ENCODE measurements at regions not wholly inside any gene's neighbourhood (a gene's known extent, or its start where the extent isn't known, plus 50 kb on each side); places are given as distances from the start of the nearest gene placed in this dataset.

DNA sequence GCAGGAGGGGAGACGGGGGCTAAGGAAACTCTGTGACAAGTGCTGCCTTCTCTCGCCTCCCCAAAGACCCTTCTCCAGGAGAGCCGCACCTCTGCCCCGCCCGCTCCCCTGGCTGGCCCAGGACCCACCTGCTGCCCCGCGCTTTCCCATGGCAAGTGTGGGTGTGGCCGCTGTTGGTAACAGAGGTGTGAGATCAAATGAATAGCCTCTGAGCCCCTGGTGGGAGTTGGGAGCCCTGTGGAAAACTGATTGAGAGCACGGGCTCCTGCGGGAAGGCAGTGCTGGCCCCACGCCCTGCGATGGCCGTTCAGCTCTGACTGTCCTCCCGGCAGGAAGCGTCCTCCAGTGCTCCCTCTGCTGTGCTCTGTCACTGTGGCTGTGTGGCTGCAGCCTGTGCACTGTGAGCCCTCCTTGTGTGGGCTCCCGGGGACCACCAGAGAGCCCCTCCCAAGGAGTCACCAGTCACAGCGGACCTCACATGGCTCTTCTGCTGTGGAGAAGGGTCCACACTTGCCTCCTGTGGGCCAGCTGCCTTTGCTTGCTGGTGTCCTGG lies 1275.9 kb downstream of the BRD1 start:
- no peaks in the 10 kb centered on the region for H3K27me3 ChIP-seq (ENCODE audit: insufficient read depth, poor library complexity, severe bottlenecking)
- H3K27ac ChIP-seq (replicated peaks): no peak overlapping the region
- DNase-seq (ENCODE audit: low read depth in 1 of 2, low spot score in 1 of 2): no peak
- H3K4me3 ChIP-seq (replicated peaks; ENCODE audit: insufficient read depth, low read length): no peak overlapping the region
- TF ChIP-seq, protein P1, sequence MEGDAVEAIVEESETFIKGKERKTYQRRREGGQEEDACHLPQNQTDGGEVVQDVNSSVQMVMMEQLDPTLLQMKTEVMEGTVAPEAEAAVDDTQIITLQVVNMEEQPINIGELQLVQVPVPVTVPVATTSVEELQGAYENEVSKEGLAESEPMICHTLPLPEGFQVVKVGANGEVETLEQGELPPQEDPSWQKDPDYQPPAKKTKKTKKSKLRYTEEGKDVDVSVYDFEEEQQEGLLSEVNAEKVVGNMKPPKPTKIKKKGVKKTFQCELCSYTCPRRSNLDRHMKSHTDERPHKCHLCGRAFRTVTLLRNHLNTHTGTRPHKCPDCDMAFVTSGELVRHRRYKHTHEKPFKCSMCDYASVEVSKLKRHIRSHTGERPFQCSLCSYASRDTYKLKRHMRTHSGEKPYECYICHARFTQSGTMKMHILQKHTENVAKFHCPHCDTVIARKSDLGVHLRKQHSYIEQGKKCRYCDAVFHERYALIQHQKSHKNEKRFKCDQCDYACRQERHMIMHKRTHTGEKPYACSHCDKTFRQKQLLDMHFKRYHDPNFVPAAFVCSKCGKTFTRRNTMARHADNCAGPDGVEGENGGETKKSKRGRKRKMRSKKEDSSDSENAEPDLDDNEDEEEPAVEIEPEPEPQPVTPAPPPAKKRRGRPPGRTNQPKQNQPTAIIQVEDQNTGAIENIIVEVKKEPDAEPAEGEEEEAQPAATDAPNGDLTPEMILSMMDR (IDR thresholded peaks at IDR 0.05; ENCODE audit: insufficient read depth, low read length): no peak
- TF ChIP-seq POLR2AphosphoS5 (IDR thresholded peaks at IDR 0.05; ENCODE audit: low read depth) (no peak), SPI1 (IDR thresholded peaks at IDR 0.05; ENCODE audit: borderline replicate concordance, low read depth) (no peak), GABPA (IDR thresholded peaks at IDR 0.05; ENCODE audit: low read depth) (no peak)
- TF ChIP-seq, protein P2, sequence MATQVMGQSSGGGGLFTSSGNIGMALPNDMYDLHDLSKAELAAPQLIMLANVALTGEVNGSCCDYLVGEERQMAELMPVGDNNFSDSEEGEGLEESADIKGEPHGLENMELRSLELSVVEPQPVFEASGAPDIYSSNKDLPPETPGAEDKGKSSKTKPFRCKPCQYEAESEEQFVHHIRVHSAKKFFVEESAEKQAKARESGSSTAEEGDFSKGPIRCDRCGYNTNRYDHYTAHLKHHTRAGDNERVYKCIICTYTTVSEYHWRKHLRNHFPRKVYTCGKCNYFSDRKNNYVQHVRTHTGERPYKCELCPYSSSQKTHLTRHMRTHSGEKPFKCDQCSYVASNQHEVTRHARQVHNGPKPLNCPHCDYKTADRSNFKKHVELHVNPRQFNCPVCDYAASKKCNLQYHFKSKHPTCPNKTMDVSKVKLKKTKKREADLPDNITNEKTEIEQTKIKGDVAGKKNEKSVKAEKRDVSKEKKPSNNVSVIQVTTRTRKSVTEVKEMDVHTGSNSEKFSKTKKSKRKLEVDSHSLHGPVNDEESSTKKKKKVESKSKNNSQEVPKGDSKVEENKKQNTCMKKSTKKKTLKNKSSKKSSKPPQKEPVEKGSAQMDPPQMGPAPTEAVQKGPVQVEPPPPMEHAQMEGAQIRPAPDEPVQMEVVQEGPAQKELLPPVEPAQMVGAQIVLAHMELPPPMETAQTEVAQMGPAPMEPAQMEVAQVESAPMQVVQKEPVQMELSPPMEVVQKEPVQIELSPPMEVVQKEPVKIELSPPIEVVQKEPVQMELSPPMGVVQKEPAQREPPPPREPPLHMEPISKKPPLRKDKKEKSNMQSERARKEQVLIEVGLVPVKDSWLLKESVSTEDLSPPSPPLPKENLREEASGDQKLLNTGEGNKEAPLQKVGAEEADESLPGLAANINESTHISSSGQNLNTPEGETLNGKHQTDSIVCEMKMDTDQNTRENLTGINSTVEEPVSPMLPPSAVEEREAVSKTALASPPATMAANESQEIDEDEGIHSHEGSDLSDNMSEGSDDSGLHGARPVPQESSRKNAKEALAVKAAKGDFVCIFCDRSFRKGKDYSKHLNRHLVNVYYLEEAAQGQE (IDR thresholded peaks at IDR 0.05; ENCODE audit: insufficient replicate concordance, low read depth): no peak

DNA sequence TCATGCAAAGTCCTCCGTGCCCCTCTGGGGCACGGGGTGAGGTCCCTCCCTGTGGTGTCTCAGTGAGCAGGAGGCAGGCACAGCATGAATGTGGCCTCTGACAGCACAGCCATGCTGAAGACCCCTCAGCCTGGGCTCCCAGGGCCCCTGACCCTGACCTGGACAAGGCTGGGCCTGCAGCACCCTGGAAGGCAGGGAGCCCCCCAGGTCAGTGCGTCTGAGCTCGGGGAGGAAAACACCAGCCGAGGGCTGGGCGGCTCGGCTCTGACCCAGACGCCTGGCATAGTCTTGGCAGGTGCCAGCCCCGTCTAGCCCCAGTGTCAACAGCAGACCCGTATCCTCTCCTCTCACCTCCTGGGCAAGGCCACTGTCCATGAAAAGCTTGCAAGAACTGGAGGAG lies 1276.6 kb downstream of the BRD1 start:
- DNase-seq (ENCODE audit: low read depth in 1 of 2, low spot score in 1 of 2): no peak
- Histone ChIP-seq H3K27ac (replicated peaks) (no peak overlapping the region), H3K27me3 (ENCODE audit: insufficient read depth, poor library complexity, severe bottlenecking) (no peaks in the 10 kb centered on the region), H3K4me3 (replicated peaks; ENCODE audit: insufficient read depth, low read length) (no peak overlapping the region)
- TF ChIP-seq SPI1 (IDR thresholded peaks at IDR 0.05; ENCODE audit: borderline replicate concordance, low read depth) (no peak), GABPA (IDR thresholded peaks at IDR 0.05; ENCODE audit: low read depth) (no peak), POLR2AphosphoS5 (IDR thresholded peaks at IDR 0.05; ENCODE audit: low read depth) (no peak)
- TF ChIP-seq, protein P1 (IDR thresholded peaks at IDR 0.05; ENCODE audit: insufficient read depth, low read length): no peak
- TF ChIP-seq, protein P2 (IDR thresholded peaks at IDR 0.05; ENCODE audit: insufficient replicate concordance, low read depth): no peak

DNA sequence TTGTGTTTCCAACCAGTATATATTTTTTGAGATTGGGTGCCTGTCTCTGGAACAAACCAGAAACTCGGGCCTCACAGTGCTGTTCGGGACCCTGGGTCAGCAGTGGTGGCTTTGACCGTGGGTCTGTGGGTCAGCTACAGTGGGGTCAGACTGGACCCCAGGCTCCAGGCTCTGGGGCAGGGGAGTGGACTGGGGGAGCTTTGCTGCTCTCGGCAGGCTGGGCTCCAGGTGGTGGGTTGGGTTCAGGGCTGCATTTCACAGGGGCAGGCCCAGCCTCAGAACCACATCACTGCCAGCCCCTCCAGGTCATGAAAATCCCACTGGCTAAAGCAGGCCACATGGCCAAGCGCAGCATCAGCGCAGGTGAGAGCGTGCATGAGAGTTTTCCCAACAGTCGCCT lies 1279.3 kb downstream of the BRD1 start:
- no peak overlapping the region for H3K27ac ChIP-seq (replicated peaks)
- H3K4me3 ChIP-seq (replicated peaks; ENCODE audit: insufficient read depth, low read length): no peak overlapping the region
- TF ChIP-seq POLR2AphosphoS5 (IDR thresholded peaks at IDR 0.05; ENCODE audit: low read depth): no peak
- TF ChIP-seq, protein P1 (IDR thresholded peaks at IDR 0.05; ENCODE audit: insufficient read depth, low read length): no peak
- DNase-seq (ENCODE audit: low read depth in 1 of 2, low spot score in 1 of 2): no peak
- H3K27me3 ChIP-seq (ENCODE audit: insufficient read depth, poor library complexity, severe bottlenecking): no peaks in the 10 kb centered on the region

DNA sequence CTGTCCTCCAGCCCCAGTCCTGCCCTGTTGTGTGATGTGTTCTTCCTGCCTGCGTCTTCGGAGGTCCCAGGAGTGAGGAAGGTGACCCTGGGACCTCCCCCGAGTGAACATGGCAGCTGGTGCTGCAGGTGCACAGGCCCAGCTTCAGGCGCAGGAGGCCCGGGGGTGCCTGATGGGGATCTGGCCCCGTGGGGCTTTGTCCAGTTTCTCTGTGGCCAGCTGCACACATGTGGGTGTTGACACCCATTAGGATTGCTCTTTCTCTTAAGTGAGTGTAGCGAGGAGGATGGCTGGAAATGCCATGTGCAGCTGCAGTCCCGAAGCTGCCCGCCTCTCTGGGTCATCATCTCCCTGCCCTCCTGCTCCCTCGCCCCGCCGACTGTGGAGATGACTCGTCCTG lies 1279.7 kb downstream of the BRD1 start:
- Histone ChIP-seq H3K27me3 (ENCODE audit: insufficient read depth, poor library complexity, severe bottlenecking) (no peaks in the 10 kb centered on the region), H3K27ac (replicated peaks) (no peak overlapping the region), H3K4me3 (replicated peaks; ENCODE audit: insufficient read depth, low read length) (no peak overlapping the region)
- TF ChIP-seq, protein P2 (IDR thresholded peaks at IDR 0.05; ENCODE audit: insufficient replicate concordance, low read depth): no peak
- TF ChIP-seq, protein P1 (IDR thresholded peaks at IDR 0.05; ENCODE audit: insufficient read depth, low read length): no peak
- TF ChIP-seq GABPA (IDR thresholded peaks at IDR 0.05; ENCODE audit: low read depth) (no peak), POLR2AphosphoS5 (IDR thresholded peaks at IDR 0.05; ENCODE audit: low read depth) (no peak), SPI1 (IDR thresholded peaks at IDR 0.05; ENCODE audit: borderline replicate concordance, low read depth) (no peak)
- no peak for DNase-seq (ENCODE audit: low read depth in 1 of 2, low spot score in 1 of 2)

Data from HL-60 (cell line).